A673 (cell line): ENCODE measurements at regions not wholly inside any gene's neighbourhood (a gene's known extent, or its start where the extent isn't known, plus 50 kb on each side); places are given as distances from the start of the nearest gene placed in this dataset.

Source experiments
- EZH2 ChIP-seq: fragments of 200-600 bp; sonication (generic); IDR thresholded peaks from 2 replicates; pipeline ENCODE4 v1.6.1; 2017; ENCODE audit warnings: borderline replicate concordance, low read depth, mild to moderate bottlenecking, mixed read lengths, antibody characterized with exemption, low read length; ENCODE audit not compliant: poor library complexity, severe bottlenecking
- TF ChIP-seq, protein P1 (sequence below): fragments of 300-800, 200-600 bp; sonication (generic); conservative IDR thresholded peaks from 2 replicates; pipeline ENCODE4 v1.5.1; 2017; ENCODE audit warnings: low read depth, mild to moderate bottlenecking, antibody characterized with exemption, low read length, moderate library complexity, mixed read lengths

DNA sequence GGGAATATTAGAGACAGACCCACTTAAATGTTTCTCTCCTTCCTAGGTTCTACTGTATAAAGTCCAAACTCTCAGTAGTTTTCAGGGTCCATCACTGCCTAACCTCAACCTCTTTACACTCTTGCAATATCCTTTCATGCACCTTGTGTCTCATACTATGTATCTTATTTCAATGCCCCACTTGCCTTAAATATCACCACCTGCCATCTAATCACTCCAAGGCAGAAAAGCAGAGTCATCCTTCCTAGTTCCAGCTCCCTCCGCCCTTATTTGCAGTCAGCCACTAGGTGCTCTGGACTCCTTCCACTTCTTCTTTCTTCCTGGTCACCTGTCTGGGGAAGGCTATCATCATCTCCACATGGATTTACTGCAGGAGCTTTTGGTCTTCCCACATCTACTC, 322.0 kb downstream of the MFSD1 start:
- TF ChIP-seq, protein P1, sequence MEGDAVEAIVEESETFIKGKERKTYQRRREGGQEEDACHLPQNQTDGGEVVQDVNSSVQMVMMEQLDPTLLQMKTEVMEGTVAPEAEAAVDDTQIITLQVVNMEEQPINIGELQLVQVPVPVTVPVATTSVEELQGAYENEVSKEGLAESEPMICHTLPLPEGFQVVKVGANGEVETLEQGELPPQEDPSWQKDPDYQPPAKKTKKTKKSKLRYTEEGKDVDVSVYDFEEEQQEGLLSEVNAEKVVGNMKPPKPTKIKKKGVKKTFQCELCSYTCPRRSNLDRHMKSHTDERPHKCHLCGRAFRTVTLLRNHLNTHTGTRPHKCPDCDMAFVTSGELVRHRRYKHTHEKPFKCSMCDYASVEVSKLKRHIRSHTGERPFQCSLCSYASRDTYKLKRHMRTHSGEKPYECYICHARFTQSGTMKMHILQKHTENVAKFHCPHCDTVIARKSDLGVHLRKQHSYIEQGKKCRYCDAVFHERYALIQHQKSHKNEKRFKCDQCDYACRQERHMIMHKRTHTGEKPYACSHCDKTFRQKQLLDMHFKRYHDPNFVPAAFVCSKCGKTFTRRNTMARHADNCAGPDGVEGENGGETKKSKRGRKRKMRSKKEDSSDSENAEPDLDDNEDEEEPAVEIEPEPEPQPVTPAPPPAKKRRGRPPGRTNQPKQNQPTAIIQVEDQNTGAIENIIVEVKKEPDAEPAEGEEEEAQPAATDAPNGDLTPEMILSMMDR: no peak
- no peak for TF ChIP-seq EZH2
